ENCODE measurements at regions not wholly inside any gene's neighbourhood (a gene's known extent, or its start where the extent isn't known, plus 50 kb on each side); places are given as distances from the start of the nearest gene placed in this dataset.

DNA sequence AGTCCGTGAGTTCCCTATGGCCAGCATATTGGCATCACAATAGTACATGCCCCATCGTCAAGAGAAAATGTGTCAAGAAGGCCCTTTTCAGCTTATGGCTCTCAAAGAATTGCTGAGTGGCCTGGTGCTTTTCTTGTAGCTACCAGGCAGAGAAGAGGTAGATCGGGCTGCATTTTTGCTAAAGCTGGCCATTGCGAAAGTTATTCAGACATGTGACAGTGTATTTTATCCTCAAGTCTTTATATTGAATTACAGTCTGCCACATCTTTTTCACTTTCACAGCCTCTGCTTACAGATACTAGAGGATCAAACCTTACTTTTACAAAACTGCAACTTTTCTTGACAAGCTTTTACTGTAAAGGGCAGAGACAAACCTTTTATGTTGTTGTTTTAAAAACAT lies 261.5 kb upstream of the IGFBP7 start:
- no peaks in the 10 kb centered on the region for H3K4me1 ChIP-seq (ENCODE audit: insufficient read depth, low read length)
- no peak for TF ChIP-seq NFAT5 (CRISPR knock-in tag; IDR thresholded peaks at IDR 0.05)
- TF ChIP-seq, protein P1, sequence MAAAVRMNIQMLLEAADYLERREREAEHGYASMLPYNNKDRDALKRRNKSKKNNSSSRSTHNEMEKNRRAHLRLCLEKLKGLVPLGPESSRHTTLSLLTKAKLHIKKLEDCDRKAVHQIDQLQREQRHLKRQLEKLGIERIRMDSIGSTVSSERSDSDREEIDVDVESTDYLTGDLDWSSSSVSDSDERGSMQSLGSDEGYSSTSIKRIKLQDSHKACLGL (CRISPR knock-in tag; IDR thresholded peaks at IDR 0.05): no peak
- ATAC-seq: no peak
- H3K4me2 ChIP-seq (ENCODE audit: low read depth, low read length): no peak overlapping the region
- H3K9ac ChIP-seq (ENCODE audit: insufficient read depth, low read depth, low read length): no peak overlapping the region
- no peaks in the 10 kb centered on the region for H4K20me1 ChIP-seq (ENCODE audit: insufficient read depth, low read length)
- POLR2A ChIA-PET: no interaction called here
- no peak for DNase-seq (ENCODE audit: low spot score)
- H3K9me3 ChIP-seq (ENCODE audit: low read length): no peaks in the 10 kb centered on the region
- CTCF ChIA-PET (ENCODE audit: low intra/inter-chr PET ratio, low total read pairs): no interaction called here
- BruUV-seq (replicated peaks): no TSS peak
- H3K27me3 ChIP-seq (ENCODE audit: control insufficient read depth in 1 of 2, insufficient read depth in 2 of 2, low read length in 2 of 2): peaks cover 0 to 1% of the 10 kb centered on the region in 2 experiments; a peak in 1 of 5 replicates
- no peaks in the 10 kb centered on the region for H3K36me3 ChIP-seq (replicated peaks in 1 of 2; ENCODE audit: control insufficient read depth in 1 of 2, insufficient read depth in 2 of 2, low read length in 2 of 2)
- H3K27ac ChIP-seq (ENCODE audit: extremely low read length, insufficient read depth, low read length): no peak overlapping the region
- intact Hi-C loops (cut with micrococcal nuclease; ENCODE audit: unreplicated experiment) (no loop called here), in situ Hi-C loops (cut with HindIII; ENCODE audit: extremely low pct_ligation_motif_present, low pct_unique_long_range_greater_than_20kb) (no loop called here)
- WGBS (ENCODE audit: low lambda C conversion rate): 59% methylated on average over 4 of the region's 4 CpGs
- no peak for FAIRE-seq
- no peak overlapping the region for H2AFZ ChIP-seq (ENCODE audit: low read length)
- no peaks in the 10 kb centered on the region for H3K79me2 ChIP-seq (ENCODE audit: insufficient read depth, low read length)
- H3K4me3 ChIP-seq (replicated peaks in 1 of 3; ENCODE audit: insufficient read depth in 1 of 3, low read depth in 2 of 3, low read length in 3 of 3): no peak overlapping the region

GRCh38 chr4:57370691-57371090 lies 260.5 kb upstream of the IGFBP7 start:
- Histone ChIP-seq H4K20me1 (ENCODE audit: insufficient read depth, low read length) (no peaks in the 10 kb centered on the region), H3K79me2 (ENCODE audit: insufficient read depth, low read length) (no peaks in the 10 kb centered on the region), H3K4me2 (ENCODE audit: low read depth, low read length) (no peak overlapping the region), H3K27ac (ENCODE audit: extremely low read length, insufficient read depth, low read length) (no peak overlapping the region), H3K36me3 (replicated peaks in 1 of 2; ENCODE audit: control insufficient read depth in 1 of 2, insufficient read depth in 2 of 2, low read length in 2 of 2) (no peaks in the 10 kb centered on the region), H2AFZ (ENCODE audit: low read length) (no peak overlapping the region), H3K27me3 (ENCODE audit: control insufficient read depth in 1 of 2, insufficient read depth in 2 of 2, low read length in 2 of 2) (peaks cover 0 to 1% of the 10 kb centered on the region in 2 experiments; a peak in 1 of 5 replicates), H3K4me1 (ENCODE audit: insufficient read depth, low read length) (no peaks in the 10 kb centered on the region), H3K9ac (ENCODE audit: insufficient read depth, low read depth, low read length) (no peak overlapping the region), H3K9me3 (ENCODE audit: low read length) (no peaks in the 10 kb centered on the region), H3K4me3 (replicated peaks in 1 of 3; ENCODE audit: insufficient read depth in 1 of 3, low read depth in 2 of 3, low read length in 3 of 3) (no peak overlapping the region)
- intact Hi-C loops (cut with micrococcal nuclease; ENCODE audit: unreplicated experiment): no loop called here
- DNase-seq (ENCODE audit: low spot score): no peak
- no peak for ATAC-seq
- in situ Hi-C loops (cut with HindIII; ENCODE audit: extremely low pct_ligation_motif_present, low pct_unique_long_range_greater_than_20kb): no loop called here
- FAIRE-seq: no peak
- 2% methylated on average over 3 of the region's 3 CpGs for WGBS (ENCODE audit: low lambda C conversion rate)
- TF ChIP-seq ZNF687 (CRISPR knock-in tag; IDR thresholded peaks at IDR 0.05) (no peak), ZNF337 (CRISPR knock-in tag; IDR thresholded peaks at IDR 0.05; ENCODE audit: borderline replicate concordance, low read depth) (no peak)
- CTCF ChIA-PET (ENCODE audit: low intra/inter-chr PET ratio, low total read pairs): no interaction called here
- BruUV-seq (replicated peaks): no TSS peak
- POLR2A ChIA-PET: no interaction called here

Data from HepG2 (cell line).